Hematopoietic multipotent progenitor cell treated with erythropoietin and hydrocortisone succinate and interleukin-3 and kit ligand, for 8 days (in vitro differentiated cells): ENCODE measurements at regions not wholly inside any gene's neighbourhood (a gene's known extent, or its start where the extent isn't known, plus 50 kb on each side); places are given as distances from the start of the nearest gene placed in this dataset.
"Not testable (repeated sequence)": the region's sequence is repeated elsewhere in the genome, so short reads cannot be mapped to it uniquely, and the experiment has no call there.

Experiments used
- DNase-seq: peaks from one replicate; pipeline ENCODE4 v3.0.0-alpha.2; 2015

DNA sequence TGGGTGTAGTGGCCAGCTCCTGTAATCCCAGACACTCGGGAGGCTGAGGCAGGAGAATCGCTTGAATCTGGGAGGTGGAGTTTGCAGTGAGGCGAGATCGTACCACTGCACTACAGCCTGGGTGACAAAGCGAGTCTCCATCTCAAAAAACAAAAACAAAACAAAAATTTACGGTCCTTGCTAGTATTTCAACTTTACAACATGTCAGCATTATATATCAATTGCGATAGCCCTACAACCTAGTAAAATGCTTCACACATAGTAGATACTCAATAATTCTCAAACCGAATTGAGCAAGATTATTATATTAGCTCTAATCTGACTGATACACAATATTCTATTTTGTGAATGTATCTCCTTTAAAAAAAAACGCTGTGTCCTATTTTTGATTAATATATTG is 1411.0 kb upstream of the WWC1 start:
- no peak for DNase-seq

DNA sequence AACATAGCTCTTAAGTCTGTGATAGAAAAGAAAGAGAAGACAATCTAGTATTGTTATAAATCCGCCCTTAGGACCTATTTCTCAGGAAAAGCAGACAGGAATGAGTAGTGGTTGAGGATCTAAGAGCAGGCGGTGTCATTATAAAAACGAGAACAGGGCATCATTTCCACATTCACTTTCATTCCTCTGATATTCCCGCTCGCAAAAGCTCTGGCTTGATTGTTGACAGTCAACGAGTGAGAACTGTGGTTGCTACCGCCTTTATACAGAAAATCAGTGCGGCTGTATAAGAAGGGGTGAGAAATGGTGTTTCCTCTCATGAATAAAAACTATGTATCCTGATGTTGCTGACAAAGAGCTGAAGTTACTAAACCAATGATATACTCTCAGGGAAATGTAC is 1409.6 kb upstream of the WWC1 start:
- DNase-seq = no peak

DNA sequence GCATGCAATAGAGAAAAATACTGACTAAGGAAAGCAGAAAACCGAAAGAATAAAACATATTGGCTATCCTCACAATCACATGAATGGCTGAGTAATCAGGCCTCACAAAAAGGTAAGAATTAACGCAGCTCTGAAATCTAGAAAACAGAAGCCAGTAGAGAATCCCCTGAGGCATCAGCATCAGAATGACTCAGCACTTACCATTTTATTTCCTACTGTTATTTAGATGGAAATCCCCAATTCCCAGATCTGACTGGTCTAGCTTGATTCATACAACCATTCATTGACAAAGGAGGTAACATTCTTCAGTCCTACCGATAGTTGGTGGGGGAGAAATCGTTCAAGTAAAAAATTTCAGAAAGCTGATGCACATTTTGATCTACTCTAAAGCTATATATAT is 1408.4 kb upstream of the WWC1 start:
- no peak for DNase-seq

DNA sequence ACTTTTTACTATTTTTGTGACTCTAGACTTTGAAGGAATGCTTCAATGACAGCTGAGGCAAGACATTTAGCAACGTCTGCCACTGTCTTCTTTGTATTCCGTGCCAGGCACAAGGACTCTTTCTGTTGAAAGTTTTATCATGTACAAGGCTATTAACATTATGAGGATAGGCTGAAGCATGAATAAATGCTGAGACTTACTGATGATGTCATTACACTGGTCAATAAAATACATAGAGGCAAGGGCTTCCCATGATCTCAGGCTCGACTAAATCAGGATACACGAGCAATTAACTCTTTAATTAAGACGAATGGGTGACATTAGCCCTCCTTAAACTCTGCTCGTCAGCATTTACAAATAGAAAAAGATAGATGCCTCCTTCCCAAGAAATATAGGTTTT is 1393.3 kb upstream of the WWC1 start:
- DNase-seq = no peak

DNA sequence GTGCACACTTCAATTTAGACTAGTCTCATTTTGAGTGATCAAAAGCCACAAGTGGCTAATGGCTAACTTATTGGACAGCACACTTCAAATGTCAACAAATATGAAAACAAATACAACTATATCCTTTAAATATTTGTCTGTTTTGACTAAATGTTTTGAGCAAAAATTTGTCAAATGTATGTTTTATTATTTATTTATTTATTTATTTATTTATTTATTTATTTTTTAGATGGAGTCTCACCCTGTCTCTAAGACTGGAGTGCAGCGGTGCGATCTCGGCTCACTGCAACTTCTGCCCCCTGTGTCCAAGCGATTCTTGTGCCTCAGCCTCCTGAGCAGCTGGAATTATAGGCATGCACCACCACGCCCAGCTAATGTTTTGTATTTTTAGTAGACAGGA is 1392.1 kb upstream of the WWC1 start:
- no peak for DNase-seq

DNA sequence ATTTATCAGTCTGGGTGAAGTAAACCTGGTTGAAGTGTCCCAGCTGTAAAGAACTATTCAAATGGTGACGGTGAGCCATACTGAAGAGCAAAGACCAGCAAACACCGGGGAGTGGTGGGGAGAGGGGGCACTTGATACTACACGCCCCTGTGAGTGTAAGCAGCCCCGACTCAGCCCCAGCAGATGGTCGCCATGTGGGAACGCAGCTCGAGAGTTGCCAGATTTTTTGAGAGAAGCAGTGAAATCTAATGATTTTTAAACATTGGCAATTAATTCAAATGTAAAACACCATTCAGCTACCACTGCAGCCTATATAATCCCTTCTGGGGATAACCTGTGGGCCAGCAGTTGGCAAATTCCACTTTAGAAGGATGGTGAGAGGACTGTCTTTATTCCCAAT is 1386.9 kb upstream of the WWC1 start:
- DNase-seq = no peak

DNA sequence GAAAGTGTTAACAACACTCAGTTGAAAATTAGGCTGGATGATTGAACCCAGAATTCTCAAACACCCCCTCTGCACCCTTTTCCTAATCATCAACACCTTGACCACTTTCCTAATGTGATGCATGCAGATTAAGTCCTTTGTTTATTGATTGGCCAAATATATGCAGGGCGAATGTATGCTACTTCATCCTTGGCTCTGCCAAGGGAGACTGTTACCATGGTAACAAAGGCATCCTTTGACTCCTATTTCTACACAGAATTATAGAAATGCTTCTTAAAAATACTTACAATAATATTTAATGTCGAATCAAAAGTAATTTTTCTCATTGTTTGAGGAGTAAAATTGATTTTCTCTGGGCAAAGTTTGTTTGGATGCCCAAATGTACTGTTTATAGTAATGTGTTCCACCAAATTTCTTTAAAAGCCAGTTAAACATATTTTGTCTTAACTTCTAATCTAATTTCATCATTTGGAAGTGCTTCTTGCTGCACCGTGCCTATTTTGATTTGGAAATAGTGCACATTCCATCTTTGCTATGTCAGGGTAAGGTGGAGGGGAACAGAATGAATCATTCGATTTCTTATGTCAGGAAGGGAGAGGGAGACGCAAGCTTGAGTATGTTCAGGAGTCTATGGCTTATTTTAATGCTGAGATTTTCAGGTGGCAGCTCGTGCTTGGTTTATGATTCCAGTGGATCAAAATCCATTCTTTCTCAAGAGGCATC is 1384.3 kb upstream of the WWC1 start:
- no peak for DNase-seq

DNA sequence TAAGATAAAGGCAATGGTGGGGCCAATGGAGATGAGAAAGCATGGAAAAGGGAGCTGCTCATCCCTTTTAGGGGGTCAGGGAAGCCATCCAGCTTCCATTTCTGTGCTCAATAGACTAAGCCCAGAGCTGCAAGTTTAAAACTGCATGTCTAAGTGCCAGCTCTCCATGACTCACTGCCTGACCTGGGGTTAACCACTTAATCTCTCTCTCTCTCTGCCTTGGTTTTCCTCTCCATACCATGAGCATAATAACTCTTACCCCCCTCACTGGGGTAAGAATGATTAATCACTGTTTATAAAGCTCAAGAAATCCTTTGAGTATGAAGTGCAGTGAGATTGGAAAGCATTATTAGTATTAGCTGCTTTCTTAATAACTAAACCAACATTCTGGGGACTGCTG is 1382.4 kb upstream of the WWC1 start:
- DNase-seq = no peak

DNA sequence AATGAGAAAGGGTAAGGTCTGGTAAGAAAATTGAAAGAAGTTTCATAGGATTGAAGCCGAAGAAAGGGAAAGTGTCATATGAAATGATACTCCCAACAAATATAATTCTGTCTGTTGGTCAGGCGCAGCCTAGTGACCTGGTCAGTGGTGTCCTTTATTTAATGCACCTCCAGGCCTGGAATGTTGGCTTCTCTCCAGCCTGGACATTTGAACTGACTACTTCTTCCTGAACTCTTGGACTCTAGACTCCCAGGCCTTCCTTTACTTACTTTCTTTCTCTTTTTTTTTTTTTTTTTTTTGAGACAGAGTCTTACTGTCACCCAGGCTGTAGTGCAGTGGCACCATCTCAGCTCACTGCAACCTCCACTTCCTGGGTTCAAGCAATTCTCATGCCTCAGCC is 1381.5 kb upstream of the WWC1 start:
- no peak for DNase-seq

DNA sequence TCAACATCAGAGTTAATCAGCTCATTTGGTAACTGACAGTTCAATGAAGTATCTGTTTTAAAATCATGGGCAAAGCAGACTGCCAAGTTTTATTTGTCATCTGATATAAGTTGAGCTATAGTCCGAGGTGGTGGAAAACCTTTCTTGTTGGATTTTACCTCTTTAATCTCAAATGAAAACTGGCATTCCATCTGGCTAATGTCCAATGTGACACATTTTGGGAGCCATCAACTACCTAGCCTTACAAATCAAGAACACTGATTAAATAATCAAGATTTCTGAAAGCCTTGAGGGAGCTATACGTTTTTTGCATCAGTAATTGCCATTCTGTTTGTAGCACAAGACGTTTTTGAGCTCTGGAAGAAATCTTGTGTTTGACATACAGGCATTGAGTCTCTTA is 1380.5 kb upstream of the WWC1 start:
- DNase-seq = no peak

DNA sequence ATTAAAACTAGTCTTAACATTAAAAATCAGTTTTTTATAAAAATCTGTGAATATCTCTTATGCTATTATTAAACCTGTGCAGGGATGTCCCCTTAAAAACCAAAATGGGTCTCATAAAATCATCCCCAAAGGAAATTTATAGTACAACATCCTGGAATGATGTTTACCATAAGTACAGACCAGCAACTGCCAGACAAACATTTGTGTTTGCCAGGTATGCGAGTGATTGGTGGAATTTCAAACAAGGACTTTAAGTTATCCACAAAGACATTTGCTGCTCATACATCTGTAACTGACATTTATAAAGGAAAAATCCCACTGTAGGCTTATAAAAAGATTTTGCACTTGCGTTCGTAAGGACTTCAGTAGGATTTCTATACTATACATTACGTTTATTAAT is 1375.4 kb upstream of the WWC1 start:
- DNase-seq = no peak

DNA sequence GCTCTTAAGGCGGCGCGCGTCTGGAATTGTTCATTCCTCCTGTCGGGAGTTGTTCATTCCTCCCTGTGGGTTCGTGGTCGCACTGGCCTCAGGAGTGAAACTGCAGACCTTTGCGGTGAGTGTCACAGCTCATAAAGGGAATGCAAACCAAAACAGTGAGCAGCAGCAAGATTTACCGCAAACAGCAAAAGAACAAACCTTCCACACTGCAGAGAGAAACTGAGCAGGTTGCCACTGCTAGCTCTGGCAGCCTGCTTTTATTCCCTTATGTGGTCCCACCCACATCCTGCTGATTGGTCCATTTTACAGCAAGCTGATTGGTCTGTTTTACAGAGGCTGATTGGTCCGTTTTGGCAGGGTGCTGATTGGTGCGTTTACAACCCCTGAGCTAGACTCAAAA is 1365.3 kb upstream of the WWC1 start:
- no peak for DNase-seq

DNA sequence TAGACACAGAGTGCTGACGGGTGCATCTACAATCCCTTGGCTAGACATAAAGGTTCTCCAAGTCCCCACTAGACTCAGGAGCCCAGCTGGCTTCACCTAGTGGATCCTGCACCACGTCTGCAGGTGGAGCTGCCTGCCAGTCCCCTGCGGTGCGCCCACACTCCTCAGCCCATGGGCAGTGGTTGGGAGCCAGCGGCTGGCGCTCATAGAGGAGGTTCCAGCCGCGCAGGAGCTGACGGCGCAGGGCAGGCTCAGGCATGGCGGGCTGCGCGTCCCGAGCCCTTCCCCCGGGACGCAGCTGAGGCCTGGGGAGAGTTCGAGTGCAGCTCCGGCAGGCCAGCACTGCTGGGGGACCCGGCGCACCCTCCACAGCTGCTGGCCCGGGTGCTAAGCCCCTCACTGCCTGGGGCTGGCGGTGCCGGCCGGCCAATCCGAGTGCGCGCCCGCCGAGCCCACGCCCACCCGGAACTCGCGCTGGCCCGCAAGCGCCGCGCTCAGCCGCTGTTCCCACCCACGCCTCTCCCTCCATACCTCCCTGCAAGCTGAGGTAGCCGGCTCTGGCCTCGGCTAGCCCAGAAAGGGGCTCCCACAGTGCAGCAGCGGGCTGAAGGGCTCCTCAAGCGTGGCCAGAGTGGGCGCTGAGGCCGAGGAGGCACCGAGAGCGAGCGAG is 1364.5 kb upstream of the WWC1 start:
- DNase-seq = not testable (repeated sequence)

DNA sequence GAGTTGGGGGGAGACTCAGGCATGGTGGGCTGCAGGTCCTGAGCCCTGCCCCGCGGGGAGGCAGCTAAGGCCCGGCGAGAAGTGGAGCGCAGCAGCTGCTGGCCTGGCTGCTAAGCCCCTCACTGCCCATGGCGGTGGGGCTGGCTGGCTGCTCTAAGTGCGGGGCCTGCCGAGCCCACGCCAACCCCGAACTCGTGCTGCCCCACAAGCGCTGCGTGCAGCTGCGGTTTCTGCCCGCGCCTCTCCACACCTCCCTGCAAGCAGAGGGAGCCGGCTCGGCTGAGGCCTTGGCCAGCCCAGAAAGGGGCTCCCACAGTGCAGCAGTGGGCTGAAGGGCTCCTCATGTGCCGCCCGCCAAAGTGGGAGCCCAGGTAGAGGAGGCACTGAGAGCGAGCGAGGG is 1355.1 kb upstream of the WWC1 start:
- DNase-seq = no peak

DNA sequence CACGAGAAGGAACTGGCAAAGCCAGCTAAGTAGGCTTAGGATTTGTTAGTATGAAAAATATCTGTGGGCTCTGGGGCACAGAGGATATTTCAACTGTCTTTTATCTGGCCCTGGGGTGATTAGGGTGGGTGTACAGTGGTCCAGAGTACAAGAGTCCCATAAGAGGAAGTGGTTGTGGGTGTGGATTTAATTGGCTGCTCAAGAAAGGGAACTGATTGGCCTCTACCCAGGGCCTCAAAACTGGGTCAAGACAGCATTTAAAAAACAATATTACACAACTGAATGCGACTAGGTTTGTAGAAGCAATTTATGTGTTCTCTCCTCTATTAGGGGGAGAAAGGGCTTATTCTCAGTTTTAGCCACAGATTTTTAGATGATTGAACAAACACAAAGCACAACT is 1353.4 kb upstream of the WWC1 start:
- DNase-seq = peak; percentile 3

DNA sequence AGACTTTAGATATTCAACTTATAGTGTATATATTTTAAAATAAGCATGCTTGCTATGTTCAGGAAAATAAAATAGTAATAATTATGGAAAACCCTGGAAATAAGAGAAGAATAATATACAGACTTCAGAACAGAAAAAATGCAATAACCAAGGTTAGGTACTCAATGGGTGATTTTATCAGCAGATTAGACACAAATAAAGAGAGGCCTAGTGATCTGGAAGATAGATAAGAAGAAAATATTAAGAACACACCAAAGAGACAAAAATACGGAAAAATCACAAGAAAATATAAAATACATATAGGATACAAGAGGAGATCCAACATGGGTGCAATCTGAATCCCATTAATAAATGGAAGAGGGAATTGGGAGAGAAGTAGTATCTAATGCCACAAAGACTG is 1348.5 kb upstream of the WWC1 start:
- no peak for DNase-seq

DNA sequence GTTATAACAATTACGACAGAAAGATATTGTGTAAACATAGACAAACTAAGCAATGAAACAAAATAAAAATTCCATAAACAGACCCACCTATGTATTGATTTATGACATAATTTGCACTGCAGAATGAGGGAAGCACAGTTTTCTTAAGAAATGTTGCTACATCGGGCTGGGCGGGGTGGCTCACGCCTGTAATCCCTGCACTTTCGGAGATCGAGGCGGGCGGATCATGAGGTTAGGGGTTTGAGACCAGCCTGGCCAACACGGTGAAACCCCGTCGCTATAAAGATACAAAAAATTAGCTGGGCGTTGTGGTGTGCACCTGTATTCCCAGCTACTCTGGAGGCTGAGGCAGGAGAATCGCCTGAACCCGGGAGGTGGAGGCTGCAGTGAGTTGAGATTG is 1344.4 kb upstream of the WWC1 start:
- DNase-seq = no peak

DNA sequence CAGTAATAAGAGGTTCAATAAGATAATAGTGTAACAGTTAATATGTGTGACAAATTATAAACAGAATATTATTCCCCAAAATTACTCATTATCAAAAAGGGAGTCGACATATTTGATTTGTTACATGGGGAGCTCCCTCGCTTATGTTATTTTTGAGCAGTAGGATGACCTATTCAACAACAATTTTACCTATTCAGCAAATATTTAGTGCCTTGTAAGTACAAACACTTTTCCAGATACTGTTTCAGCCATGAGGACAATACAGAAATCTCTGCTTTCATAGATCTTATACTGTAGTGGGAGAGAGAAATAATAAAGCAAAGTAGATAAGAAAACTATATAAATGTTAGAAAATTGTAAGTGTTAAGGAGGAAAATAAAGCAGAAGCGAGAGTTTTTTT is 1342.8 kb upstream of the WWC1 start:
- no peak for DNase-seq

DNA sequence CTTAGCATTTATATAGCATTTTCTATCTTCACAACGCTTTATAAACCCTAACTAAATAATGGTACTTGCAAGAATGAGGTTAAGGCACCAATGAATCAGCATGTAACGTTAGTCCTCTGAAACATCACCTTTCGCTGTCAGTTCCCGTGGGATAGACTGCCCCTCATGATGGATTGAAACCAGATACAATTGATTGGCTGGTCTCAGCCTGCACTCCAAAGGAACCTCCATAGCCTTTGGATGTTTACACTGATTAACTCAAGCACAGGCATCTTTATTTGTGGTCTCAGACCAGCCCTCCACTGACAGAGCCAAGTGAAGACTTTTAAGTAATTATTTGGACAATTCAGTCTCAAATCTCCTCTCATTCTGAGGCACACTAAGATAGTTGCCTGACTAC is 1339.4 kb upstream of the WWC1 start:
- DNase-seq = no peak

DNA sequence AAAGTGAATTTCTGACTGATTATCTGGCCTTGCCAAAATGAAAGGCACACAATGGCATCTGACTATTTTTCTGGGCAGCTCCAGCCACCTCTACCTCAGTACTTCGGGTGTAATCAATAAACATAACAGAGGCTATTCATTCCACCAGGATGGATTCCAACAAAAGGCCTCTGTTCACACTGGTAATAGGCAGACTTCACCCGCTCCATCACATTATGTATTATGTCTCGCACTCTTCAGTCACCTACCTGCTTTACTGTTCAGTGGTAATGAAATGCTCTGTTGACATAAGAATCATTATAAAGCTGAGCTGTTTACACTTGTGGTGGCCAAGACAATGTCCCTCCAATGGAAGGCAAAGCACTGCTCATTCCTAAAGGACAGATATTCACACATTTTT is 1333.7 kb upstream of the WWC1 start:
- no peak for DNase-seq

DNA sequence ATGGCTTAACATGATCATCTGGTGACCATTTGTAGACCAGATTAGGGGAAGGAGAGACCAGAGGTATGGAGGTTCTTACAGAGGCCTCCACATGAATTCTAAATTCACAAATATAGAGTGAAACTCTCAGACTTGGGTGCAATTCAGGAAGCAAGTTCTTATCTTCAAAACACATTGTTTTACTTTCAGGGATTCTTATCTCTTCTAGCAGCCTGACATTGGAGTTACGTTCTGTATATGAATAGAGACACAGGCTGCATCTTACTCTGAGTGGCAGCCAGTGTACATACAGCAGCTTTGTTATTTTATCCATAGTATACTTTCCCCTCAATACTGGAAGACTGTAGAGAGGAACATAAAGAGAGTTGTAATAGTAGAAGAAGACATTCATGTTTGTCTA is 1331.7 kb upstream of the WWC1 start:
- DNase-seq = no peak

DNA sequence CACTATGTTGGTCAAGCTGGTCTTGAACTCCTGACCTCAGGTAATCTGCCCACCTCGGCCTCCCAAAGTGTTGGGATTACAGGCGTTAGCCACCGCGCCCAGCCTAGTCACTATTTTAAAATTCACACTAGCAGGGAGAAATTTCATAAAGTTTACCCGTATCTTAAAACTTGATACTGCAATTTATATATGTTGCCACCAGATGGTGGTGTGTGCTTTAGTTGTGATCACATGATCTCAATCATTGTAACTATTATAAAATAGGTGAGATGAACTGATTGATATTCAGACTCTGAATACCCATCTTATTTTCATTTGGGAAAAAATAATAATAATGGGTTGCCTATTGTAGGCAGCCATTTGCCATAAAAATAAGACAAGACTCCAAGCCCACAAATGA is 1330.4 kb upstream of the WWC1 start:
- no peak for DNase-seq

DNA sequence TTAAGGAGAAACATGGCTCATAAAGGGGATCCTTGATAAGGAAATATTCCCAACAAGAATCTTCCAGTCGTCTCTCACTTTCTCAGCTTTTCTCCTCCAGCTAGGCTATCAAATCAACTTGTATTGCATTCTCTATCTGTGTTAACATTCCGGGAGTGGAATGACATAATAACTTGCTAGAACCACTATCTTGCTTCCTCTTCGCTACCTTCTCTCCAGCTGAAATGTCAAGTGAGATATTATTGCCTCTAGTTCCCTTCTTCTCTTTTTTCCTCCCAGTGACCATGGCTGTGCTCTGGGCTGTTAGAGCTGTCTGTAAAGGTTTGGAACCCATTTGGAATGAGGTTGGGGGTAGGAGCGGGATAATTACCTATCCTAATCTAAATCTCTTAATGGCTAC is 1329.5 kb upstream of the WWC1 start:
- DNase-seq = no peak

DNA sequence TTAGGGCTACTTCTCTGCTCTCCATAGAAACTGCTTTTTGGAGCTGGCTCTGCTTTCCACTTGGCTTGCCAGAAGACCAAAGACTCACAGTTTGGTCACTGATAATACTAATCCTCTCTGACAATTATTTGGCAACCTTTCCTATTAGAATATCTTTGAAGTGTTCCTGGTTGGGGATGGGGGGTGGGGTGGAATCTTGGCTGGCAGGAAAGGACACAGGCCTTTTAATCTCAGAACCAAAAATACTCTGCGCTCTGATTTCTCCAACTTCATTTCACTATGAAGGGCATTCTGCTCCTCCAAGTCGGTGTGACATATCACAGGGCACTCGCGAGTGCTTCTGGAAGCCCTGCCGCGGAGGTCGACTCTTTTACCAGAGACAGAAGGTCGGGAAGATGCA is 1329.0 kb upstream of the WWC1 start:
- no peak for DNase-seq

DNA sequence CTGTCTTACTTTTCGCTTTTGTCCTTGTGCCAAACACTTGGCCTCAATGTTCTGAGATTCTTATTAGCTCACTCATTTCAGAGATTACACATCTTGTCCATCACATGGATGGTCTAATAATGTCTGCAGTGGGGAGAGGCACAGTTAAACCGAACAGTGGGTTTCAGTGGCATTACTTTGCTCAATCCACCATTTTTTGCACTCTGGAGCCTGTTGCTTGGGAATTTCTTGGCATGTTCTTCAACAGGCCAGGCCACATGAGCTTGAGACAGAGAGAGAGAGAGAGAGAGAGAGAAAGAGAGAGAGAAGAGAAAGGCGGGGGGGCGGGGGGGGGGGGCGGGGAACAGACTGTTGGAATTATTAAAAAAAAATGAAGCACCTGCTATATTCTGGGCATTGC is 1327.8 kb upstream of the WWC1 start:
- no peak for DNase-seq
